ENCODE measurements at regions not wholly inside any gene's neighbourhood (a gene's known extent, or its start where the extent isn't known, plus 50 kb on each side); places are given as distances from the start of the nearest gene placed in this dataset.

GRCh38 chr21:45592208-45592619, 50.0 kb upstream of the SLC19A1 start:
- peak in 3 of 4 experiments; percentile 39 to 68 (median 47) for DNase-seq (ENCODE audit: low read depth in 4 of 4, low spot score in 1 of 4)

- DNase-seq (ENCODE audit: low read depth in 4 of 4, low spot score in 1 of 4) = no peak
Observed at GRCh38 chr21:45592626-45593134, 50.4 kb upstream of the SLC19A1 start.

GRCh38 chr21:45593162-45594022, 50.1 kb upstream of the PCBP3 start:
- no peak for DNase-seq (ENCODE audit: low read depth in 4 of 4, low spot score in 1 of 4)

All from stimulated activated CD4-positive, alpha-beta T cell treated with anti-CD3 and anti-CD28 coated beads, Interleukin-1b, Interleukin-23, amount 100 ng/mL, for 24 hours (primary cell).